HepG2 (cell line): ENCODE measurements at regions not wholly inside any gene's neighbourhood (a gene's known extent, or its start where the extent isn't known, plus 50 kb on each side); places are given as distances from the start of the nearest gene placed in this dataset.

Experiments
- ATAC-seq: fragments of 200-7000 bp; cut with Tn5 transposase; 3 replicates; pipeline ENCODE4 v1.9.1; 2020; ENCODE audit warnings: mild to moderate bottlenecking, moderate library complexity
- BruUV-seq: library from RNA; stranded (reverse); fragments of 400-500 nt; replicated peaks from 2 replicates; lab custom pipeline; 2021; lab: Mats Ljungman, UMichigan
- CTCF ChIA-PET: fragments of 300-600 bp; formaldehyde crosslinking; extraction: SDS; loops from one replicate; lab custom pipeline; 2021; ENCODE audit warnings: low total read pairs, inconsistent platforms, low intra/inter-chr PET ratio; lab: Yijun Ruan, JAX
- POLR2A ChIA-PET: fragments of 350-600 bp; sonication (Branson Sonifier 250); formaldehyde crosslinking; loops from one replicate; lab custom pipeline; 2020; ENCODE audit warnings: antibody characterized with exemption, inconsistent platforms; lab: Yijun Ruan, JAX
- DNase-seq: peaks from one replicate; pipeline ENCODE4 v3.0.0-alpha.2; 2015; ENCODE audit warnings: low spot score
- FAIRE-seq: peaks from 3 replicates; lab custom pipeline; 2011; peaks lifted over from hg19 to GRCh38; lab: Jason Lieb, UNC
- H2AFZ ChIP-seq: one replicate; pipeline ENCODE4 v1.6.1; 2011; ENCODE audit warnings: low read length, inconsistent platforms
- H3K27ac ChIP-seq: fragments of 300-600 bp; 3 replicates; pipeline ENCODE4 v1.8.0; 2011; ENCODE audit warnings: mixed run types, mild to moderate bottlenecking, mixed read lengths, low read length, inconsistent platforms; ENCODE audit not compliant: insufficient read depth; ENCODE audit errors: extremely low read length
- H3K27me3 ChIP-seq, 2 experiments: fragments of 200-600 bp in 1 of 2; 2 replicates in 1 of 2; 3 replicates in 1 of 2; pipeline versions ENCODE4 v1.6.0 to v1.8.0; 2011; ENCODE audit warnings: low read length in 2 of 2, mild to moderate bottlenecking in 2 of 2, moderate library complexity in 2 of 2, inconsistent platforms in 1 of 2; ENCODE audit not compliant: insufficient read depth in 2 of 2, control insufficient read depth in 1 of 2
- H3K36me3 ChIP-seq, 2 experiments: fragments of 200-600 bp in 1 of 2; replicated peaks in 1 of 2; 2 replicates in 1 of 2; 3 replicates in 1 of 2; pipeline versions ENCODE4 v1.5.1 to v1.8.0; 2011; ENCODE audit warnings: low read length in 2 of 2, inconsistent platforms in 1 of 2; ENCODE audit not compliant: insufficient read depth in 2 of 2, control insufficient read depth in 1 of 2
- H3K4me1 ChIP-seq: 2 replicates; pipeline ENCODE4 v1.5.1; 2012; ENCODE audit warnings: low read length, inconsistent platforms; ENCODE audit not compliant: insufficient read depth
- H3K4me2 ChIP-seq: 2 replicates; pipeline ENCODE4 v1.6.0; 2011; ENCODE audit warnings: low read depth, low read length, inconsistent platforms
- H3K4me3 ChIP-seq, 3 experiments: fragments of 200-600 bp in 1 of 3; sonication (generic), shearing (Covaris generic) in 1 of 3; replicated peaks in 1 of 3; 2 replicates each; pipeline ENCODE4 v1.5.1; 2011 to 2016; ENCODE audit warnings: low read length in 3 of 3, inconsistent platforms in 2 of 3, low read depth in 2 of 3, mild to moderate bottlenecking in 2 of 3, control low read depth in 1 of 3, mixed read lengths in 1 of 3; ENCODE audit not compliant: insufficient read depth in 1 of 3
- H3K79me2 ChIP-seq: one replicate; pipeline ENCODE4 v1.6.1; 2011; ENCODE audit warnings: low read length, inconsistent platforms; ENCODE audit not compliant: insufficient read depth
- H3K9ac ChIP-seq: 2 replicates; pipeline ENCODE4 v1.6.0; 2011; ENCODE audit warnings: mild to moderate bottlenecking, low read depth, low read length, inconsistent platforms; ENCODE audit not compliant: insufficient read depth
- H3K9me3 ChIP-seq: 2 replicates; pipeline ENCODE4 v1.5.1; 2012; ENCODE audit warnings: mild to moderate bottlenecking, low read length
- H4K20me1 ChIP-seq: 2 replicates; pipeline ENCODE4 v1.6.0; 2011; ENCODE audit warnings: inconsistent platforms, mild to moderate bottlenecking, low read length, moderate library complexity; ENCODE audit not compliant: insufficient read depth
- IRX3 ChIP-seq: sonication (generic); formaldehyde crosslinking; IDR thresholded peaks from 2 replicates; pipeline ENCODE4 v1.8.1; 2023; ENCODE audit warnings: mild to moderate bottlenecking, low read depth, missing genetic modification reagents, borderline replicate concordance
- MIER3 ChIP-seq: IDR thresholded peaks from 2 replicates; pipeline ENCODE4 v1.6.1; 2016; ENCODE audit warnings: missing compliant biosample characterization, borderline replicate concordance
- SNAPC4 ChIP-seq: sonication (generic); formaldehyde crosslinking; IDR thresholded peaks from 2 replicates; pipeline ENCODE4 v1.4.0; 2020; ENCODE audit warnings: mild to moderate bottlenecking, missing genetic modification reagents
- ZNF24 ChIP-seq: fragments of 450-650 bp; IDR thresholded peaks from 2 replicates; pipeline ENCODE4 v1.6.1; 2017; ENCODE audit warnings: antibody characterized with exemption, mild to moderate bottlenecking
- WGBS: methylation state at CpG from one replicate; pipeline ENCODE4 v1.1.6; 2017; ENCODE audit warnings: low lambda C conversion rate; 5-methylcytosine and 5-hydroxymethylcytosine counted together
- in situ Hi-C: cut with HindIII; loops from 2 replicates; pipeline ENCODE4 v1.10.0; 2017; ENCODE audit warnings: low pct_unique_long_range_greater_than_20kb; ENCODE audit not compliant: extremely low pct_ligation_motif_present
- intact Hi-C: fragments of 100-400 bp; cut with micrococcal nuclease; formaldehyde crosslinking; loops from one replicate; pipeline ENCODE4 v1.10.0; 2022; ENCODE audit not compliant: unreplicated experiment

DNA sequence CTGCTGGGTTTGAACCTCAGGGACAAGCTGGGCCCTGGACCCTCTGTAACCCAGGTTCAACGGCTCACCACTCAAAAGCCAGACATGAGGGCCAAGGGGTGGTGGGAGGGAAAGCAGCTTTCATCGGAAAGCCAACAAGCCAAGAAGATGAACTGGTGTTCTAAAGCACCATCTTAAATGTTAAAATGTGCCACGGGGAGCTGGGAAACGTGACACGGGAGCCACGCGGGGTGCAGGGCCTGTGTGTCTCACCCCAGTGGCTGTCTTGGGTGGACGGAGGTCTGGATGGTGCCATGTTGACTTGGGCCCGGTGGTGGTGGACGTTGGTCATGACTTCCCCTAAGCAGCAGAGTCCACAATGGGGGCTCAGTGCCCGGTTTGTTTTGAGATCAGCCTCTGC is 97.7 kb upstream of the SFSWAP start:
- intact Hi-C loops, result no loop called here
- WGBS, result 10% methylated on average over 9 of the region's 11 CpGs
- no peak overlapping the region for H2AFZ ChIP-seq
- TF ChIP-seq SNAPC4 (no peak), IRX3 (CRISPR knock-in tag) (no peak), MIER3 (no peak), ZNF24 (no peak)
- TF ChIP-seq, all 625 proteins: peak for 0
- no peak for DNase-seq
- Histone ChIP-seq H3K9me3 (no peaks in the 10 kb centered on the region), H3K27ac (no peak overlapping the region), H3K9ac (no peak overlapping the region), H3K36me3 (no peaks in the 10 kb centered on the region), H3K79me2 (no peaks in the 10 kb centered on the region), H4K20me1 (0 out of 2 replicates have a peak, but pooled peaks cover 2% of the 10 kb centered on the region), H3K4me3 (no peak overlapping the region), H3K27me3 (peaks cover 27 to 90% of the 10 kb centered on the region in 2 experiments), H3K4me1 (no peaks in the 10 kb centered on the region), H3K4me2 (no peak overlapping the region)
- in situ Hi-C loops, result loop anchor here (10.0 to 25.0 kb wide), 2 partner anchors 222 to 399 kb away; no protein-coding TSS in a partner anchor
- no peak for ATAC-seq
- POLR2A ChIA-PET, result no interaction called here
- no peak for FAIRE-seq
- BruUV-seq, result no TSS peak
- CTCF ChIA-PET, result no interaction called here
